ENCODE measurements at regions not wholly inside any gene's neighbourhood (a gene's known extent, or its start where the extent isn't known, plus 50 kb on each side); places are given as distances from the start of the nearest gene placed in this dataset.

DNA sequence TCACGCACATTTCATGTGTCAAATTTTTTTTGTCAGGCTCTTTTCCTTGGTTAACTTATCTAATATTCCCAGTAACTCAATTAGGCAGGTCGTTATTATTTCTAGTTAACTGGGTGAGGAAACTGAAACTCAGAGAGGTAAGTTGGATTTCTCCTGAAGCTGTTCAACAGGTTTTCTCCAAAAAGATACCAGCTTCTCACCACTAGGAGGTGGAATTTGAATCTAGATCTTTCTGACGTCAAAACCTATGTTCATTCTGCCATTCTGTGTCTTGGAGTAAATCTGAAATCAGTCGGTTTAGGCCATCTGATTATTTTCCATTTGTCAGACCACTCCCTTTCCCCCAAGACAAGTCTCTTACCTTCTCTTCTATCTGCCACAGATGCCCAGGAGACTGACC, 572.9 kb downstream of the ACTL7B start:
- TF ChIP-seq MYC (IDR thresholded peaks at IDR 0.05; ENCODE audit: low read depth, low read length), result no peak
- TF ChIP-seq POLR2A (IDR thresholded peaks at IDR 0.05; ENCODE audit: extremely low read depth, insufficient read length), result no peak
- TF ChIP-seq, protein P1, sequence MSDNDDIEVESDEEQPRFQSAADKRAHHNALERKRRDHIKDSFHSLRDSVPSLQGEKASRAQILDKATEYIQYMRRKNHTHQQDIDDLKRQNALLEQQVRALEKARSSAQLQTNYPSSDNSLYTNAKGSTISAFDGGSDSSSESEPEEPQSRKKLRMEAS (IDR thresholded peaks at IDR 0.05; ENCODE audit: low read depth, low read length), result no peak
- TF ChIP-seq, protein P2, sequence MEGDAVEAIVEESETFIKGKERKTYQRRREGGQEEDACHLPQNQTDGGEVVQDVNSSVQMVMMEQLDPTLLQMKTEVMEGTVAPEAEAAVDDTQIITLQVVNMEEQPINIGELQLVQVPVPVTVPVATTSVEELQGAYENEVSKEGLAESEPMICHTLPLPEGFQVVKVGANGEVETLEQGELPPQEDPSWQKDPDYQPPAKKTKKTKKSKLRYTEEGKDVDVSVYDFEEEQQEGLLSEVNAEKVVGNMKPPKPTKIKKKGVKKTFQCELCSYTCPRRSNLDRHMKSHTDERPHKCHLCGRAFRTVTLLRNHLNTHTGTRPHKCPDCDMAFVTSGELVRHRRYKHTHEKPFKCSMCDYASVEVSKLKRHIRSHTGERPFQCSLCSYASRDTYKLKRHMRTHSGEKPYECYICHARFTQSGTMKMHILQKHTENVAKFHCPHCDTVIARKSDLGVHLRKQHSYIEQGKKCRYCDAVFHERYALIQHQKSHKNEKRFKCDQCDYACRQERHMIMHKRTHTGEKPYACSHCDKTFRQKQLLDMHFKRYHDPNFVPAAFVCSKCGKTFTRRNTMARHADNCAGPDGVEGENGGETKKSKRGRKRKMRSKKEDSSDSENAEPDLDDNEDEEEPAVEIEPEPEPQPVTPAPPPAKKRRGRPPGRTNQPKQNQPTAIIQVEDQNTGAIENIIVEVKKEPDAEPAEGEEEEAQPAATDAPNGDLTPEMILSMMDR (IDR thresholded peaks at IDR 0.05; ENCODE audit: low read depth, low read length), result peak; percentile 23
- peak; percentile 16 for DNase-seq (ENCODE audit: low read depth)
- H3K4me3 ChIP-seq (ENCODE audit: low read depth, low read length), result no peak overlapping the region

DNA sequence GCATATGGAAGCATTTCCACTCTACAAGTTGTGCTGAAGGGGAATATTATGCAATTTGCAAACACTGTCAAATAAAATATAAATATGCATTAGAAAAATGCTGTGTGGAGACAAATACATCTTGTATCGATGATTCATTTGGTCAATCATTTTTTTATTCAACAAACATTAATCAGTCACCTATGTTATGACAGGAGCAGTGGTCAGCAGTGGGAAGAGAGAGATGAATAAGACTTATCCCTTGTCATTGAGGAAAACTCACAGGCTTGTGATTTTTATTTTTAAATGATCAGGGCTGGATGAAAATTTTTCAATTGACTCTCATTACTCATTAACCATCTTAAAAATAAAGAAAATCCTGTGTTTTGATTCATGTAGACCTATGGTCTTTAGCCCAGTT, 574.1 kb downstream of the ACTL7B start:
- no peak overlapping the region for H3K4me3 ChIP-seq (ENCODE audit: low read depth, low read length)
- TF ChIP-seq MYC (IDR thresholded peaks at IDR 0.05; ENCODE audit: low read depth, low read length) (no peak), POLR2A (IDR thresholded peaks at IDR 0.05; ENCODE audit: extremely low read depth, insufficient read length) (no peak)
- TF ChIP-seq, protein P1 (IDR thresholded peaks at IDR 0.05; ENCODE audit: low read depth, low read length), result no peak
- TF ChIP-seq, protein P2 (IDR thresholded peaks at IDR 0.05; ENCODE audit: low read depth, low read length), result no peak
- DNase-seq (ENCODE audit: low read depth), result no peak

DNA sequence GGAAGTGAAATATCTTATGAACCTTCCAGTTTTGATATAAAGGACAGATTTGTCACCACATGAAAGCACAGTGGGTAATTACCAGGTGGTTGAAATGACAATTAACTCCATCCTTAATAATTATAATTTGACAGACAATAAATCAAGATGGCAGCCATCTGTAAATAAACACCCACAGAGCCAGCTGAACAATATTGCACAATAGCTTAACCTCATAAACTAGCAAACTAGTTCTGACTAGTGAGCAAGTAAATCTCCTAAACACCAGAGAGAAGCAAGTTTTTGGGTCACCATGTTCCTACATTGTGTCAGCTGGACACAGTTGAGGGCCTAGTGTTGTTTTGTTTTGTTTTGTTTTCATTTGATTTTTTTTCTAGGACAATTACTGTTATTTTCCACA, 577.4 kb downstream of the ACTL7B start:
- no peak overlapping the region for H3K4me3 ChIP-seq (ENCODE audit: low read depth, low read length)
- DNase-seq (ENCODE audit: low read depth), result no peak
- TF ChIP-seq POLR2A (IDR thresholded peaks at IDR 0.05; ENCODE audit: extremely low read depth, insufficient read length) (no peak), MYC (IDR thresholded peaks at IDR 0.05; ENCODE audit: low read depth, low read length) (no peak)
- TF ChIP-seq, protein P2 (IDR thresholded peaks at IDR 0.05; ENCODE audit: low read depth, low read length), result no peak
- TF ChIP-seq, protein P1 (IDR thresholded peaks at IDR 0.05; ENCODE audit: low read depth, low read length), result no peak

DNA sequence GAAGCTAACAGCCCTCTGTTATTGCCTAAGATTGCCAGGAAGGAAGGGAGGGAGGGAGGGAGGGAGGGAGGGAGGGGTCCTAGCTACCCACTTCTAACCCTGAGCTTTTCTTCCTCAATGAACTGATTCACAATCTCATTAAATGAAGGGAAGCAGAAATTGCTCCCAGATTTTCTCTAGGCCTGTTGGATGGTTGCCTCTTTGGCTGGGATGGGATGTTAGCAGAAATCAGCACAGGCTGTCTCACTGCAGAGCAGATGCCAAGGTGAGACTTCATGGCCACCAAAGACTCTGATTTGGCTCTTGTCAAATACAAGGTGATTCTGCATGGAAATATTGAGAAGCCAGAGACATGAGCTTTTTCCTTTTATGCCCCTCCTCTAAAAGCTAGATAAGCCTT, 578.6 kb downstream of the ACTL7B start:
- no peak for DNase-seq (ENCODE audit: low read depth)
- H3K4me3 ChIP-seq (ENCODE audit: low read depth, low read length), result no peak overlapping the region
- TF ChIP-seq MYC (IDR thresholded peaks at IDR 0.05; ENCODE audit: low read depth, low read length), result no peak
- TF ChIP-seq, protein P2 (IDR thresholded peaks at IDR 0.05; ENCODE audit: low read depth, low read length), result no peak
- TF ChIP-seq, protein P1 (IDR thresholded peaks at IDR 0.05; ENCODE audit: low read depth, low read length), result no peak
- no peak for TF ChIP-seq POLR2A (IDR thresholded peaks at IDR 0.05; ENCODE audit: extremely low read depth, insufficient read length)

DNA sequence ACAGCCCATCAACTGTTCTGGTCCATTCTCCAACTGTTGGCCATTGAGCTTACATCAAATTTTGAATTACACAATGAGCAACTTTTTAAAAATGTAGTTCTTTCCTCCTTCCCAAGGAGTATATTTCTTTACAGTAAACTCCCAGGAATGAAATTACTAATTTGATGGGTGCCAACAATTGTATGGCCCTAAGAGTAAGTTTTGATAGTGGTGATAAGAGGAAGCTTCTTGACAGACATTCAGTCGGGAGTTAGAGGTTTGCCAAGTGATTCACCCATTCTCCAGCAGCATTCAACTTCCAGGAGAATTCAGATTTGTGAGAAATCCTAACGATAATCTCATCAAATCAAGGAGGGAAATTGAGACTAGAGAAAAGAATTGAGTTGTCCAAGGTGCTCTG, 579.9 kb downstream of the ACTL7B start:
- no peak overlapping the region for H3K4me3 ChIP-seq (ENCODE audit: low read depth, low read length)
- no peak for TF ChIP-seq POLR2A (IDR thresholded peaks at IDR 0.05; ENCODE audit: extremely low read depth, insufficient read length)
- TF ChIP-seq, protein P1 (IDR thresholded peaks at IDR 0.05; ENCODE audit: low read depth, low read length), result no peak
- TF ChIP-seq MYC (IDR thresholded peaks at IDR 0.05; ENCODE audit: low read depth, low read length), result no peak
- TF ChIP-seq, protein P2 (IDR thresholded peaks at IDR 0.05; ENCODE audit: low read depth, low read length), result no peak
- DNase-seq (ENCODE audit: low read depth), result no peak

DNA sequence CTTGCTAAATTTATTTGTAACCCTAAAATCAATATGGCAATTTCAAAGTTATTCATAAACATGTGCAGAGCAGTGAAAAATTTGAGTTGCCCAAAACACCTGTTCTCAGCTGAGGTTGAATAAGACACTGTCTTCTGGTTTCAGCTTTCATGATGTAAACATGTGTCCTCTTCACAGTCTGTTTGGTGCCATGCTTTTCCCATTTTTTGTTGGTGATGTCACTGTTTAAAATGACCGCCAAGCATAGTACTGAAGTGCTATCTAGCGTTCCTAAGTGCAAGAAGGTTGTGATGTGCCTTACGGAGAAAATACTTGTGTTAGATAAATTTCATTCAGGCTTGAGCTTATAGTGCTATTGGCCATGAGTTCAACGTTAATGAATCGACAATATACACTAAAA, 580.8 kb downstream of the ACTL7B start:
- TF ChIP-seq, protein P2 (IDR thresholded peaks at IDR 0.05; ENCODE audit: low read depth, low read length), result no peak
- no peak for TF ChIP-seq POLR2A (IDR thresholded peaks at IDR 0.05; ENCODE audit: extremely low read depth, insufficient read length)
- TF ChIP-seq MYC (IDR thresholded peaks at IDR 0.05; ENCODE audit: low read depth, low read length), result no peak
- TF ChIP-seq, protein P1 (IDR thresholded peaks at IDR 0.05; ENCODE audit: low read depth, low read length), result no peak
- DNase-seq (ENCODE audit: low read depth), result no peak
- H3K4me3 ChIP-seq (ENCODE audit: low read depth, low read length), result no peak overlapping the region
